HL-60 (cell line): ENCODE measurements at regions not wholly inside any gene's neighbourhood (a gene's known extent, or its start where the extent isn't known, plus 50 kb on each side); places are given as distances from the start of the nearest gene placed in this dataset.

Experiments
- GABPA ChIP-seq: IDR thresholded peaks from 2 replicates; pipeline ENCODE4 v1.6.1; 2012; ENCODE audit warnings: low read depth
- POLR2AphosphoS5 ChIP-seq: IDR thresholded peaks from 2 replicates; pipeline ENCODE4 v1.6.1; 2012; ENCODE audit warnings: low read depth
- REST ChIP-seq: IDR thresholded peaks from 2 replicates; pipeline ENCODE4 v1.6.1; 2012; ENCODE audit warnings: low read depth; ENCODE audit not compliant: insufficient replicate concordance
- SPI1 ChIP-seq: IDR thresholded peaks from 2 replicates; pipeline ENCODE4 v1.6.1; 2012; ENCODE audit warnings: low read depth, mild to moderate bottlenecking, borderline replicate concordance
- TF ChIP-seq, protein P1 (sequence below): IDR thresholded peaks from one replicate; pipeline ENCODE4 v1.5.1; 2011; ENCODE audit warnings: low read length, control low read depth, inconsistent platforms; ENCODE audit not compliant: insufficient read depth

GRCh38 chr4:32158961-32159360, 1438.8 kb downstream of the PCDH7 start:
- TF ChIP-seq, protein P1, sequence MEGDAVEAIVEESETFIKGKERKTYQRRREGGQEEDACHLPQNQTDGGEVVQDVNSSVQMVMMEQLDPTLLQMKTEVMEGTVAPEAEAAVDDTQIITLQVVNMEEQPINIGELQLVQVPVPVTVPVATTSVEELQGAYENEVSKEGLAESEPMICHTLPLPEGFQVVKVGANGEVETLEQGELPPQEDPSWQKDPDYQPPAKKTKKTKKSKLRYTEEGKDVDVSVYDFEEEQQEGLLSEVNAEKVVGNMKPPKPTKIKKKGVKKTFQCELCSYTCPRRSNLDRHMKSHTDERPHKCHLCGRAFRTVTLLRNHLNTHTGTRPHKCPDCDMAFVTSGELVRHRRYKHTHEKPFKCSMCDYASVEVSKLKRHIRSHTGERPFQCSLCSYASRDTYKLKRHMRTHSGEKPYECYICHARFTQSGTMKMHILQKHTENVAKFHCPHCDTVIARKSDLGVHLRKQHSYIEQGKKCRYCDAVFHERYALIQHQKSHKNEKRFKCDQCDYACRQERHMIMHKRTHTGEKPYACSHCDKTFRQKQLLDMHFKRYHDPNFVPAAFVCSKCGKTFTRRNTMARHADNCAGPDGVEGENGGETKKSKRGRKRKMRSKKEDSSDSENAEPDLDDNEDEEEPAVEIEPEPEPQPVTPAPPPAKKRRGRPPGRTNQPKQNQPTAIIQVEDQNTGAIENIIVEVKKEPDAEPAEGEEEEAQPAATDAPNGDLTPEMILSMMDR: no peak
- TF ChIP-seq POLR2AphosphoS5 (no peak), REST (no peak), GABPA (no peak), SPI1 (no peak)
